ENCODE measurements at regions not wholly inside any gene's neighbourhood (a gene's known extent, or its start where the extent isn't known, plus 50 kb on each side); places are given as distances from the start of the nearest gene placed in this dataset.
A peak's percentile ranks its signal among the peaks of the same experiment; 100 is the strongest.

GRCh38 chr19:30118760-30119159 is 176.7 kb downstream of the URI1 start:
- peak in 1 of 10 donors; percentile 64 for DNase-seq
- intact Hi-C loops (cut with DNase I) = no loop called here

GRCh38 chr19:30119180-30119908 is 177.3 kb downstream of the URI1 start:
- DNase-seq = peak in 1 of 10 donors; percentile 71
- intact Hi-C loops (cut with DNase I) = no loop called here

- intact Hi-C loops (cut with DNase I) = no loop called here
- DNase-seq = no peak
These were observed 178.9 kb downstream of the URI1 start for GRCh38 chr19:30120860-30121484.

- intact Hi-C loops (cut with DNase I) = no loop called here
- no peak for DNase-seq
These were observed 180.4 kb downstream of the URI1 start for GRCh38 chr19:30122431-30122830.

GRCh38 chr19:30123119-30123518 is 181.1 kb downstream of the URI1 start:
- DNase-seq = peak in 2 of 10 donors; percentile 25 to 53

GRCh38 chr19:30123611-30124010 is 181.6 kb downstream of the URI1 start:
- peak in 2 of 10 donors; percentile 50 to 51 for DNase-seq
- intact Hi-C loops (cut with DNase I) = no loop called here

More at GRCh38 chr19:30123119-30123518, 181.1 kb downstream of the URI1 start:
- intact Hi-C loops (cut with DNase I) = no loop called here

- intact Hi-C loops (cut with DNase I) = no loop called here
- peak in 2 of 10 donors; percentile 35 to 79 for DNase-seq
These were observed 186.2 kb downstream of the URI1 start for GRCh38 chr19:30128211-30128610.

- no peak for DNase-seq
- intact Hi-C loops (cut with DNase I) = no loop called here
These were observed 188.5 kb downstream of the URI1 start for GRCh38 chr19:30130356-30131122.

GRCh38 chr19:30131246-30131645 is 189.2 kb downstream of the URI1 start:
- intact Hi-C loops (cut with DNase I) = no loop called here
- DNase-seq = no peak

GRCh38 chr19:30131722-30132291 is 189.8 kb downstream of the URI1 start:
- intact Hi-C loops (cut with DNase I) = no loop called here
- peak in 1 of 10 donors; percentile 67 for DNase-seq

- peak in 2 of 10 donors; percentile 37 to 48 for DNase-seq
- intact Hi-C loops (cut with DNase I) = no loop called here
These were observed 190.5 kb downstream of the URI1 start for GRCh38 chr19:30132343-30133075.

- intact Hi-C loops (cut with DNase I) = no loop called here
- DNase-seq = peak in 1 of 10 donors; percentile 23
These were observed 191.8 kb downstream of the URI1 start for GRCh38 chr19:30133803-30134202.

GRCh38 chr19:30135093-30135757 is 193.2 kb downstream of the URI1 start:
- no peak for DNase-seq
- intact Hi-C loops (cut with DNase I) = no loop called here

- intact Hi-C loops (cut with DNase I) = no loop called here
- DNase-seq = peak in 1 of 10 donors; percentile 69
These were observed 193.8 kb downstream of the URI1 start for GRCh38 chr19:30135797-30136196.

- DNase-seq = peak in 1 of 10 donors; percentile 29
- intact Hi-C loops (cut with DNase I) = no loop called here
These were observed 194.7 kb downstream of the URI1 start for GRCh38 chr19:30136611-30137195.

GRCh38 chr19:30137747-30138146 is 195.7 kb downstream of the URI1 start:
- intact Hi-C loops (cut with DNase I) = no loop called here
- no peak for DNase-seq

- intact Hi-C loops (cut with DNase I) = no loop called here
- DNase-seq = peak in 1 of 10 donors; percentile 54
These were observed 202.3 kb downstream of the URI1 start for GRCh38 chr19:30144242-30144758.

GRCh38 chr19:30144802-30145201 is 202.8 kb downstream of the URI1 start:
- DNase-seq = peak in 2 of 10 donors; percentile 39 to 71
- intact Hi-C loops (cut with DNase I) = no loop called here

GRCh38 chr19:30145467-30145866 is 203.4 kb downstream of the URI1 start:
- peak in 1 of 10 donors; percentile 18 for DNase-seq
- intact Hi-C loops (cut with DNase I) = no loop called here

All from posterior cingulate gyrus (tissue), 11 donors.